ENCODE measurements at regions not wholly inside any gene's neighbourhood (a gene's known extent, or its start where the extent isn't known, plus 50 kb on each side); places are given as distances from the start of the nearest gene placed in this dataset.
A peak's percentile ranks its signal among the peaks of the same experiment; 100 is the strongest.

GRCh38 chr5:98498028-98498427, 275.4 kb upstream of the RGMB start:
- intact Hi-C loops (cut with DNase I, micrococcal nuclease): no loop called here
- ATAC-seq: peak; percentile 79

GRCh38 chr5:98499892-98500291, 273.6 kb upstream of the RGMB start:
- intact Hi-C loops (cut with DNase I, micrococcal nuclease): no loop called here
- no peak for ATAC-seq

More at GRCh38 chr5:98498028-98498427, 275.4 kb upstream of the RGMB start:
- DNase-seq: no peak

GRCh38 chr5:98500811-98501210, 272.7 kb upstream of the RGMB start:
- DNase-seq (no peak), ATAC-seq (peak; percentile 79)
- intact Hi-C loops (cut with DNase I, micrococcal nuclease): no loop called here

More at GRCh38 chr5:98499892-98500291, 273.6 kb upstream of the RGMB start:
- no peak for DNase-seq

- peak; percentile 7 for ATAC-seq
- no peak for DNase-seq
- intact Hi-C loops (cut with DNase I, micrococcal nuclease): no loop called here
Observed at GRCh38 chr5:98503616-98504015, 269.8 kb upstream of the RGMB start.

GRCh38 chr5:98504505-98504904, 269.0 kb upstream of the RGMB start:
- DNase-seq: peak in 1 of 2 donors; percentile 34
- peak; percentile 80 for ATAC-seq
- intact Hi-C loops (cut with DNase I, micrococcal nuclease): no loop called here

- intact Hi-C loops (cut with DNase I, micrococcal nuclease): no loop called here
- DNase-seq (peak; percentile 33 to 66), ATAC-seq (peak; percentile 96)
Observed at GRCh38 chr5:98510143-98510985, 263.1 kb upstream of the RGMB start.

GRCh38 chr5:98513380-98513779, 260.1 kb upstream of the RGMB start:
- intact Hi-C loops (cut with DNase I, micrococcal nuclease): no loop called here
- DNase-seq: peak; percentile 22 to 56
- ATAC-seq: peak; percentile 50

GRCh38 chr5:98514215-98514614, 259.2 kb upstream of the RGMB start:
- DNase-seq (no peak), ATAC-seq (no peak)
- intact Hi-C loops (cut with DNase I, micrococcal nuclease): no loop called here

GRCh38 chr5:98516701-98517100, 256.8 kb upstream of the RGMB start:
- DNase-seq (no peak), ATAC-seq (peak; percentile 26)
- intact Hi-C loops (cut with DNase I, micrococcal nuclease): no loop called here

GRCh38 chr5:98517560-98518366, 255.7 kb upstream of the RGMB start:
- intact Hi-C loops (cut with DNase I, micrococcal nuclease): no loop called here
- ATAC-seq: peak; percentile 80
- DNase-seq: no peak

- intact Hi-C loops (cut with DNase I, micrococcal nuclease): no loop called here
- ATAC-seq (peak; percentile 87), DNase-seq (no peak)
Observed at GRCh38 chr5:98518754-98519153, 254.7 kb upstream of the RGMB start.

GRCh38 chr5:98519571-98519970, 253.9 kb upstream of the RGMB start:
- intact Hi-C loops (cut with DNase I, micrococcal nuclease): no loop called here
- ATAC-seq (no peak), DNase-seq (no peak)

GRCh38 chr5:98521821-98522220, 251.6 kb upstream of the RGMB start:
- ATAC-seq: no peak
- intact Hi-C loops (cut with DNase I, micrococcal nuclease): no loop called here
- DNase-seq: no peak

GRCh38 chr5:98524773-98525172, 248.7 kb upstream of the RGMB start:
- ATAC-seq (no peak), DNase-seq (no peak)
- intact Hi-C loops (cut with DNase I, micrococcal nuclease): no loop called here

- intact Hi-C loops (cut with DNase I, micrococcal nuclease): no loop called here
- no peak for DNase-seq
- ATAC-seq: peak; percentile 31
Observed at GRCh38 chr5:98527846-98528245, 245.6 kb upstream of the RGMB start.

GRCh38 chr5:98529321-98529720, 244.1 kb upstream of the RGMB start:
- DNase-seq: no peak
- intact Hi-C loops (cut with DNase I, micrococcal nuclease): no loop called here
- no peak for ATAC-seq

- no peak for ATAC-seq
- no peak for DNase-seq
- intact Hi-C loops (cut with DNase I, micrococcal nuclease): no loop called here
Observed at GRCh38 chr5:98530224-98530623, 243.2 kb upstream of the RGMB start.

- DNase-seq: no peak
- intact Hi-C loops (cut with DNase I, micrococcal nuclease): no loop called here
- ATAC-seq: no peak
Observed at GRCh38 chr5:98535901-98536300, 237.6 kb upstream of the RGMB start.

- intact Hi-C loops (cut with DNase I, micrococcal nuclease): no loop called here
- ATAC-seq: no peak
Observed at GRCh38 chr5:98540056-98540455, 233.4 kb upstream of the RGMB start.

GRCh38 chr5:98541641-98542040, 231.8 kb upstream of the RGMB start:
- DNase-seq (no peak), ATAC-seq (no peak)
- intact Hi-C loops (cut with DNase I, micrococcal nuclease): no loop called here

More at GRCh38 chr5:98540056-98540455, 233.4 kb upstream of the RGMB start:
- no peak for DNase-seq

All from left colon (tissue), 2 donors.